H1 (cell line): ENCODE measurements at regions not wholly inside any gene's neighbourhood (a gene's known extent, or its start where the extent isn't known, plus 50 kb on each side); places are given as distances from the start of the nearest gene placed in this dataset.
A peak's percentile ranks its signal among the peaks of the same experiment; 100 is the strongest.

Experiments
- CTCF ChIA-PET: fragments of 300-600 bp; sonication (Branson Sonifier 250); formaldehyde crosslinking; loops from one replicate; lab custom pipeline; 2021; ENCODE audit not compliant: partially characterized antibody; lab: Charles Lee
- POLR2A ChIA-PET: fragments of 300-600 bp; sonication (Branson Sonifier 250); formaldehyde crosslinking; loops from one replicate; lab custom pipeline; 2021; ENCODE audit warnings: inconsistent platforms; ENCODE audit not compliant: partially characterized antibody; lab: Charles Lee
- DNase-seq, 2 experiments: peaks; one replicate each; pipeline versions ENCODE4 v3.0.0 to v3.0.0-alpha.2; 2010 to 2022; ENCODE audit warnings: low spot score in 2 of 2, low read depth in 1 of 2, mixed read lengths in 1 of 2
- FAIRE-seq: peaks from 2 replicates; lab custom pipeline; 2011; peaks lifted over from hg19 to GRCh38; lab: Jason Lieb, UNC
- H2AFZ ChIP-seq: 2 replicates; pipeline ENCODE4 v1.8.1; 2012; ENCODE audit warnings: low read length, inconsistent platforms
- H2AK5ac ChIP-seq: 2 replicates; pipeline ENCODE4 v1.6.1; 2013; ENCODE audit warnings: low read depth, low read length
- H2BK120ac ChIP-seq: replicated peaks from 2 replicates; pipeline ENCODE3; 2013; ENCODE audit warnings: low read depth, low read length, inconsistent platforms
- H2BK12ac ChIP-seq: 2 replicates; pipeline ENCODE4 v1.6.1; 2013; ENCODE audit warnings: low read depth, low read length
- H2BK15ac ChIP-seq: 2 replicates; pipeline ENCODE4 v1.6.1; 2013; ENCODE audit warnings: low read length
- H2BK20ac ChIP-seq: 2 replicates; pipeline ENCODE4 v1.6.1; 2013; ENCODE audit warnings: low read length
- H2BK5ac ChIP-seq: 2 replicates; pipeline ENCODE4 v1.6.1; 2013; ENCODE audit warnings: low read depth, low read length
- H3K14ac ChIP-seq: 2 replicates; pipeline ENCODE4 v1.6.1; 2013; ENCODE audit warnings: inconsistent platforms; ENCODE audit not compliant: insufficient read length
- H3K18ac ChIP-seq: 2 replicates; pipeline ENCODE4 v1.6.1; 2013; ENCODE audit warnings: low read length; ENCODE audit errors: extremely low read depth
- H3K23ac ChIP-seq: 2 replicates; pipeline ENCODE4 v1.6.1; 2013; ENCODE audit warnings: inconsistent platforms; ENCODE audit not compliant: insufficient read length
- H3K23me2 ChIP-seq: 2 replicates; pipeline ENCODE4 v1.6.1; 2013; ENCODE audit warnings: low read depth, low read length
- H3K27ac ChIP-seq: 2 replicates; pipeline ENCODE4 v1.6.1; 2011; ENCODE audit warnings: low read depth, low read length, inconsistent platforms
- H3K27me3 ChIP-seq, 4 experiments: replicated peaks in 1 of 4; 1 replicate in 1 of 4; 2 replicates in 3 of 4; pipeline versions ENCODE4 v1.6.1 to v1.8.1; 2011 to 2013; ENCODE audit warnings: low read length in 3 of 4, mild to moderate bottlenecking in 3 of 4, inconsistent platforms in 2 of 4, mixed read lengths in 2 of 4, moderate library complexity in 1 of 4; ENCODE audit not compliant: control insufficient read depth in 3 of 4, insufficient read depth in 3 of 4; ENCODE audit errors: extremely low read depth in 1 of 4
- H3K36me3 ChIP-seq, 4 experiments: 2 replicates each; pipeline versions ENCODE4 v1.6.1 to v1.8.1; 2011 to 2013; ENCODE audit warnings: mild to moderate bottlenecking in 4 of 4, low read length in 3 of 4, moderate library complexity in 2 of 4, control low read depth in 1 of 4, inconsistent platforms in 1 of 4; ENCODE audit not compliant: insufficient read depth in 4 of 4, control insufficient read depth in 2 of 4
- H3K4ac ChIP-seq: replicated peaks from 2 replicates; pipeline ENCODE3; 2013; ENCODE audit warnings: low read length, low read depth, mixed read lengths, inconsistent platforms; ENCODE audit not compliant: insufficient read length
- H3K4me1 ChIP-seq, 4 experiments: replicated peaks in 1 of 4; 1 replicate in 1 of 4; 2 replicates in 3 of 4; pipeline versions ENCODE4 v1.6.1 to v1.8.1; 2011 to 2013; ENCODE audit warnings: low read length in 3 of 4, inconsistent platforms in 2 of 4, mixed read lengths in 1 of 4; ENCODE audit not compliant: insufficient read depth in 4 of 4, control insufficient read depth in 3 of 4
- H3K4me2 ChIP-seq, 2 experiments: 2 replicates each; pipeline versions ENCODE4 v1.6.1 to v1.8.1; 2011 to 2013; ENCODE audit warnings: low read depth in 2 of 2, low read length in 2 of 2, control low read depth in 1 of 2, inconsistent platforms in 1 of 2, mild to moderate bottlenecking in 1 of 2; ENCODE audit not compliant: insufficient read depth in 1 of 2
- H3K4me3 ChIP-seq, 4 experiments: fragments of 200-600, 300-600 bp in 1 of 4; sonication (generic), shearing (Covaris generic), sonication (Bioruptor Twin) in 1 of 4; 2 replicates each; pipeline versions ENCODE4 v1.5.1 to v1.8.1; 2011 to 2016; ENCODE audit warnings: low read length in 4 of 4, low read depth in 3 of 4, control low read depth in 2 of 4, inconsistent platforms in 2 of 4, mild to moderate bottlenecking in 2 of 4, mixed read lengths in 1 of 4, moderate library complexity in 1 of 4; ENCODE audit not compliant: insufficient read depth in 2 of 4; ENCODE audit errors: extremely low read depth in 1 of 4
- H3K56ac ChIP-seq: replicated peaks from 2 replicates; pipeline ENCODE3; 2013; ENCODE audit warnings: low read depth, mild to moderate bottlenecking, mixed read lengths, low read length, inconsistent platforms; ENCODE audit not compliant: insufficient read length
- H3K79me1 ChIP-seq: 2 replicates; pipeline ENCODE4 v1.6.1; 2013; ENCODE audit warnings: low read depth, low read length, control low read depth
- H3K79me2 ChIP-seq, 2 experiments: 2 replicates each; pipeline versions ENCODE4 v1.6.1 to v1.8.1; 2012 to 2013; ENCODE audit warnings: low read length in 2 of 2, mild to moderate bottlenecking in 2 of 2, inconsistent platforms in 1 of 2; ENCODE audit not compliant: insufficient read depth in 2 of 2, control insufficient read depth in 1 of 2
- H3K9ac ChIP-seq, 4 experiments: replicated peaks in 1 of 4; 1 replicate in 1 of 4; 2 replicates in 3 of 4; pipeline versions ENCODE4 v1.6.1 to v1.8.1; 2011 to 2013; ENCODE audit warnings: low read depth in 3 of 4, low read length in 3 of 4, control low read depth in 2 of 4, mild to moderate bottlenecking in 2 of 4, moderate library complexity in 2 of 4, inconsistent platforms in 1 of 4; ENCODE audit errors: extremely low read depth in 1 of 4
- H3K9me3 ChIP-seq, 2 experiments: 2 replicates each; pipeline versions ENCODE4 v1.6.1 to v1.8.1; 2012 to 2013; ENCODE audit warnings: mild to moderate bottlenecking in 2 of 2, moderate library complexity in 2 of 2, control low read depth in 1 of 2, inconsistent platforms in 1 of 2, low read depth in 1 of 2, low read length in 1 of 2, mixed read lengths in 1 of 2; ENCODE audit not compliant: insufficient read depth in 2 of 2
- H4K20me1 ChIP-seq, 2 experiments: replicated peaks in 1 of 2; 2 replicates each; pipeline versions ENCODE3 to v1.8.1; 2011 to 2013; ENCODE audit warnings: inconsistent platforms in 2 of 2, low read length in 2 of 2, mild to moderate bottlenecking in 1 of 2; ENCODE audit not compliant: insufficient read depth in 2 of 2, control insufficient read depth in 1 of 2
- H4K5ac ChIP-seq: 2 replicates; pipeline ENCODE4 v1.6.1; 2013; ENCODE audit warnings: low read length, low read depth, mixed read lengths, inconsistent platforms; ENCODE audit not compliant: insufficient read length
- H4K8ac ChIP-seq: 2 replicates; pipeline ENCODE4 v1.8.0; 2013; ENCODE audit warnings: mild to moderate bottlenecking, moderate library complexity, low read length, inconsistent platforms; ENCODE audit not compliant: insufficient read depth; ENCODE audit errors: extremely low read depth
- H4K91ac ChIP-seq: replicated peaks from 2 replicates; pipeline ENCODE3; 2013; ENCODE audit warnings: low read length, mixed read lengths, inconsistent platforms; ENCODE audit not compliant: insufficient read length
- SRF ChIP-seq: IDR thresholded peaks from 2 replicates; pipeline ENCODE4 v1.6.1; 2011; ENCODE audit warnings: mild to moderate bottlenecking, low read depth, low read length, moderate library complexity
- WGBS, 2 experiments: shearing (Covaris generic) in 1 of 2; methylation state at CpG; one replicate each; pipeline versions ENCODE4 v1.1.6 to v1.1.7; 2013 to 2015; ENCODE audit warnings: low lambda C conversion rate in 2 of 2, mixed read lengths in 2 of 2, inconsistent platforms in 1 of 2, low coverage in 1 of 2, missing lambda C conversion rate in 1 of 2; ENCODE audit not compliant: insufficient replicate concordance in 2 of 2, insufficient coverage in 1 of 2, insufficient read length in 1 of 2; ENCODE audit errors: extremely low coverage in 1 of 2, missing lambda C conversion rate in 1 of 2; 5-methylcytosine and 5-hydroxymethylcytosine counted together

DNA sequence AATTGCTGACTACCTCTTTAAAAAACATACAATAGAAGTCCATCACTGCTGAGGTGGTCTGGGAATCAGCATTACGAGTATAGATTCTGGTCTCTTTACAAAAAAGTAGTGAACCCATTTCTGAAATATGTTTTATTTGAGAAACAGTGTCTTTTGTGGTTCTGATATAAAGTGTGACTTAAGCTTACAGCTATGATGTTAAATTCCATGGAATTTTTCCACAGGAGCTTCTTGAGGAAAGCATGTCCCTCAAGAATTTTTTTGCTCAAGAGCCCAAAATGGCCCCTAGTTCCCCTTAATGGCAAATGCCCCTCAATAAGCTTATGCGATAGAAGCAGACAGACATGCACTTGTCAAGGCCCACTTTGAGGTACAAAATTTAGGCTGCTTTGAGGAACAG is 265.7 kb downstream of the FAM170A start:
- H4K91ac ChIP-seq: no peak overlapping the region
- H3K79me1 ChIP-seq: no peaks in the 10 kb centered on the region
- H2BK120ac ChIP-seq: no peak overlapping the region
- no peak overlapping the region for H3K14ac ChIP-seq
- no peaks in the 10 kb centered on the region for H3K9me3 ChIP-seq
- H3K36me3 ChIP-seq: no peaks in the 10 kb centered on the region
- WGBS, 2 experiments: 82% methylated on average over 2 of the region's 2 CpGs; no CpG with 5 or more reads in 1 of the 2 experiments
- ChIA-PET CTCF (interaction anchor here (0.6 to 0.9 kb wide), 2 partner anchors 10 to 39 kb away, joined by 3 read pairs; no protein-coding TSS in a partner anchor), POLR2A (interaction anchor here (1.2 kb wide), 1 partner anchor 12 kb away, joined by 3 read pairs; no protein-coding TSS in a partner anchor)
- no peak overlapping the region for H3K27ac ChIP-seq
- H2AK5ac ChIP-seq: no peak overlapping the region
- no peak overlapping the region for H4K5ac ChIP-seq
- H3K23me2 ChIP-seq: no peaks in the 10 kb centered on the region
- H3K18ac ChIP-seq: no peak overlapping the region
- no peak overlapping the region for H3K23ac ChIP-seq
- FAIRE-seq (no peak), DNase-seq (no peak)
- H4K8ac ChIP-seq: no peak overlapping the region
- peak overlapping the region; percentile 54 for H3K4ac ChIP-seq
- H4K20me1 ChIP-seq: no peaks in the 10 kb centered on the region
- no peaks in the 10 kb centered on the region for H3K79me2 ChIP-seq
- H3K56ac ChIP-seq: no peak overlapping the region
- no peak overlapping the region for H2AFZ ChIP-seq
- H3K4me3 ChIP-seq: no peak overlapping the region
- H3K4me2 ChIP-seq: no peak overlapping the region
- no peak overlapping the region for H2BK5ac ChIP-seq
- no peak overlapping the region for H2BK15ac ChIP-seq
- H3K4me1 ChIP-seq: no peaks in the 10 kb centered on the region
- no peak overlapping the region for H2BK20ac ChIP-seq
- no peak for TF ChIP-seq SRF
- TF ChIP-seq, all 59 proteins: peak for 0
- Histone ChIP-seq H2BK12ac (no peak overlapping the region), H3K27me3 (no peaks in the 10 kb centered on the region), H3K9ac (no peak overlapping the region)
